Left ventricle myocardium superior (tissue), 1 donor: ENCODE measurements at regions not wholly inside any gene's neighbourhood (a gene's known extent, or its start where the extent isn't known, plus 50 kb on each side); places are given as distances from the start of the nearest gene placed in this dataset.

Experiments
- ATAC-seq: fragments of 200-7000 bp; cut with Tn5 transposase; one replicate; pipeline ENCODE4 v1.9.1; 2020; ENCODE audit warnings: mild to moderate bottlenecking, moderate library complexity
- DNase-seq: peaks from one replicate; pipeline ENCODE4 v3.0.0-alpha.2; 2020
- intact Hi-C: fragments of 100-400 bp; cut with micrococcal nuclease; formaldehyde crosslinking; loops from one replicate; pipeline ENCODE4 v1.11.0; 2022
- donor health status: DM: no; HTN: yes; CAD: no; lungs with severe emphysema.

DNA sequence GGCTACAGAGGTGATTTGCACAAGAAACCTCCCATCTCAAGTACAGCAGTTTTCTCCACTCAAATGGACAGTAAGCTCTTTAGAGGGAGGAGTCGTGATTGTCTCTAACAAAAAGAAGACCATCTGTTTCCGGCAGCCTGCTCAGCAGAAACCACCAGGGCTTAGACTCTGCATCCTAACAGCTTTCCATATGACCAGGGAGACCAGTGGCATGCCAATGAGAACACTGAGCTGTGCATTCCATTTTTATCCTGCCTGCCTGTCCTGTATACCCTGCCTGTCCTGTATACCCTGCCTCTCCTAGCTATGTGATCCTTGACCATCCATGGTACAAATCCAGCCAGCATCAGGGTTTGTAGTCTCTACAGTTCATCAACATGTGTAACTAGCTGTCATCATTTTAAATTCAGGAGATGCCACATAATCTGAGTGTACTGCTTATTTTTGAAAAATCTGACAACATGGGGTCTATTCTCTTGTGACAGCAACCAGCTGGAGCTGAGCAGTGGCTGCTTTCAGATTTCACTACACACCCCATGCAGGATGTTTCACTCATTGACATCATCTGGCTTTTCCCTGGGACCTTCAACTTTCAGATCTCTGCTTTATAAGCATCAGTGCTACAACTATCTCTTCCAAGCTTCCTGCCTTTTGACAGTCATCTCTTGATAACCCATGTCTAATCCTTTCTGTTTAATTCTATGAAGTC, 50.5 kb upstream of the POU2AF2 start:
- DNase-seq, result no peak
- no peak for ATAC-seq
- intact Hi-C loops, result no loop called here

- intact Hi-C loops, result no loop called here
- ATAC-seq, result no peak
- DNase-seq, result no peak
Observed at GRCh38 chr11:111193924-111194490, 51.5 kb upstream of the POU2AF2 start.

GRCh38 chr11:111189466-111189865, 56.1 kb upstream of the POU2AF2 start:
- intact Hi-C loops, result no loop called here
- ATAC-seq (no peak), DNase-seq (no peak)

- intact Hi-C loops, result no loop called here
- no peak for DNase-seq
- ATAC-seq, result no peak
Observed at GRCh38 chr11:111186308-111186915, 59.1 kb upstream of the POU2AF2 start.

DNA sequence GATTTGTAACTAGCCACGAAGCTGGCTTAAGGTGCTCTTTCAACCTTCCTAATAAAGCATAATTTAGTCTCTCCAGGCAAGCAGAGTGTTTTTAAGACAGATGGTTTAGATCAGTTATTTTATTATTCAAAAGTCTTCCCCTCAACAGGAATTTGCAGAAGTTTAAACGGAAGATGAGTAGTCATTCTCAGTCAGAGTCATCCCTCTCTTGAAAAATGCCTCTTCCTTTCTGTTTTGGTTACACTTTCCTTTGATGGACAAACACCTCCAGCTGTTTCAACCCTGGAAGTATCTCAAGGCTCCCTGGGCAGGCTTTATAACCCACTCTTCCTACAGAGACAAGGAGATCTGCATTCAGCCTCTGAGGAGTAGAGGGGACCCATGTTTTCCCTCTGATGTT, 60.3 kb upstream of the POU2AF2 start:
- DNase-seq (no peak), ATAC-seq (no peak)
- intact Hi-C loops, result no loop called here

- intact Hi-C loops, result no loop called here
- DNase-seq (no peak), ATAC-seq (no peak)
Observed at GRCh38 chr11:111183706-111184105, 61.8 kb upstream of the POU2AF2 start.

DNA sequence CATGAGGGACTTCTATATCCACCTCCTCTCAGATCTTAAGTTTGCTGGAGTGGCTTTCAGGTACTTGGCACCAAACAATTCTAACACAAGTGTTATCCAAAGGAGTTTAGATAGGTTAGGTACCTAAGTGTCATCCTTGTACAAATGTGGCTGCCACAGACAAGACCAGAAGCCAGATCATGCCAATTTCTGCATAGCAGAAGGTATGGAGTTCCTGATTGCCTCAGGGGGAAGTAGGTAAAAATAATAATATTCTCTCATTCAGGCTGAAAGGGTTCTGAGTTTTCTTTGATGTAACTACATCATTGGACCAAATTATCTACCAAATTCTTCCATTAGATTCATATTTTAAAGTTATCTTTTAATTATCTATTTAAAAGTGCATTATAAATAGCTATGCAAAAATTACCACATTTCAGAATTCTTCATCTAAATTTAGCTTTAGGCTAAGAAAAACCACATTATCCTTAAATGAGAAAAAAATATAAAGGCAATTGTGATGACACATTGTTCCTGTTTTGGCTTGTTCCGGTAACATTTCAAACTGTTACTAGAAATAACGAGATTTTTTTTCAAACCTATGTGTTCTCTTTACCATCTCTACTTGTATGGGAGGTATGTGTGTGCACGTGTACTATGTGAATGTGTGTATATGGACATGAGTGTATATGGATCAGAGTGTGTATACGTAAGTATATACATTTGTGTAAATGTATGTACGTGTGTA, 66.2 kb upstream of the POU2AF2 start:
- DNase-seq, result no peak
- intact Hi-C loops, result no loop called here
- ATAC-seq, result no peak

GRCh38 chr11:111177037-111177871, 68.3 kb upstream of the POU2AF2 start:
- ATAC-seq, result no peak
- no peak for DNase-seq
- intact Hi-C loops, result no loop called here

- DNase-seq (no peak), ATAC-seq (no peak)
- intact Hi-C loops, result no loop called here
Observed at GRCh38 chr11:111176603-111177002, 68.9 kb upstream of the POU2AF2 start.

- intact Hi-C loops, result no loop called here
- DNase-seq (no peak), ATAC-seq (no peak)
Observed at GRCh38 chr11:111173221-111173620, 72.3 kb upstream of the POU2AF2 start.

- ATAC-seq (no peak), DNase-seq (no peak)
- intact Hi-C loops, result no loop called here
Observed at GRCh38 chr11:111172321-111172862, 73.1 kb upstream of the POU2AF2 start.

GRCh38 chr11:111170761-111171379, 74.7 kb upstream of the POU2AF2 start:
- intact Hi-C loops, result no loop called here
- DNase-seq (no peak), ATAC-seq (no peak)

GRCh38 chr11:111169367-111169766, 76.2 kb upstream of the POU2AF2 start:
- ATAC-seq, result no peak
- intact Hi-C loops, result no loop called here

DNA sequence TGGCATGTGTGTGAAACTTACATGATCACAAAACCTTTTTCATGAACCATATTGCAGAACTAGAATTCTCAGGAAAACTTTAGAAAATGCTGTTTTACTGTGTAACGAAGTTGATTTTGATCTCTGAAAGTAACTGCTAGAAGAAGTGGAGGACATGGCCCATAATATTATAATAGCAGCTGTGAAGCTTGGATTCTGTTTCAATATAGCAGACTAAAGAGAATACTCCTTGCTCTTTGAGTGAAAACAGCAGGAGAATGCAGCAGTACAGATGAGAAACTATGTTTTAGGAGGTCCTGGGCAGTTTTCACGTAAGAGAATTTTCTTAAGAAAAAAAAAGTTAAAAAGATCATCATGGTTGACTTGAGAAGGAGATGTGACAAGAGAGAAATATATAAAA, 76.7 kb upstream of the POU2AF2 start:
- intact Hi-C loops, result no loop called here
- ATAC-seq, result no peak
- no peak for DNase-seq

More at GRCh38 chr11:111169367-111169766, 76.2 kb upstream of the POU2AF2 start:
- no peak for DNase-seq

- no peak for DNase-seq
- no peak for ATAC-seq
- intact Hi-C loops, result no loop called here
Observed at GRCh38 chr11:111167666-111168065, 77.9 kb upstream of the POU2AF2 start.

- intact Hi-C loops, result no loop called here
- DNase-seq, result no peak
- ATAC-seq, result no peak
Observed at GRCh38 chr11:111166598-111166997, 78.9 kb upstream of the POU2AF2 start.

DNA sequence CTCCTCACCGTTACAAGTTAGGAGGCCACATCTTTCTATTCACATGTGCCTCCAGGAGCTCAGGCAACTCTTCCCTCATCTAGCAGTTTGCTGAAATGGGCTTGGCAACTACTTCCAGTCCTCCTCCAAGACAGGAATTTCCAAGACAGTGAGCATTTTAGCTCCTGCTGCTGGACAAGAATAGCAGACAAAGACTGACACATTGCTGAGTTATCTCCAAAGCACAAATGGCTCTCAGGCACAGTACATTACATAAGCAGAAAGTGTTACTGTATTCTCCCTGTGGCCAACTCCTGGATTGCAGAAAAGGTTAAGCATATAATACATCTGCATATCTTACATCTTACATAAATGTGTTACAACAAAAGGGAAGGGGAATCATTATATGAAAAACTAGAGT, 83.2 kb upstream of the POU2AF2 start:
- intact Hi-C loops, result no loop called here
- DNase-seq (no peak), ATAC-seq (no peak)

GRCh38 chr11:111157571-111157970, 88.0 kb upstream of the POU2AF2 start:
- intact Hi-C loops, result no loop called here
- DNase-seq, result no peak
- no peak for ATAC-seq

- DNase-seq (no peak), ATAC-seq (no peak)
- intact Hi-C loops, result no loop called here
Observed at GRCh38 chr11:111155021-111155420, 90.5 kb upstream of the POU2AF2 start.
